ENCODE measurements at regions not wholly inside any gene's neighbourhood (a gene's known extent, or its start where the extent isn't known, plus 50 kb on each side); places are given as distances from the start of the nearest gene placed in this dataset.

GRCh38 chrX:18102006-18102405 is 118.7 kb downstream of the BEND2 start:
- no peak for DNase-seq
- TF ChIP-seq CTCF (IDR thresholded peaks at IDR 0.05 in 8 of 11, conservative IDR thresholded peaks at IDR 0.05 in 3 of 11) (no peak), POLR2AphosphoS5 (IDR thresholded peaks at IDR 0.05) (no peak), POLR2A (IDR thresholded peaks at IDR 0.05) (no peak)
- H3K27ac ChIP-seq = no peak overlapping the region
- 56 to 79% (median 73%) methylated on average over 5 of the region's 5 CpGs for WGBS, 5 donors
- H3K36me3 ChIP-seq = no peaks in the 10 kb centered on the region
- no peak overlapping the region for H3K4me3 ChIP-seq
- peaks cover 0 to 16% (median 5%) of the 10 kb centered on the region in 7 donors for H3K27me3 ChIP-seq (replicated peaks in 1 of 7)
- intact Hi-C loops (cut with DNase I; ENCODE audit: low total_unique reads) = no loop called here
- H3K4me1 ChIP-seq = no peaks in the 10 kb centered on the region
- H3K9me3 ChIP-seq = no peaks in the 10 kb centered on the region

GRCh38 chrX:18101087-18101486 is 119.6 kb downstream of the BEND2 start:
- Histone ChIP-seq H3K27ac (no peak overlapping the region), H3K27me3 (replicated peaks in 1 of 7) (peaks cover 0 to 25% (median 7%) of the 10 kb centered on the region in 7 donors), H3K9me3 (no peaks in the 10 kb centered on the region), H3K36me3 (no peaks in the 10 kb centered on the region), H3K4me3 (no peak overlapping the region), H3K4me1 (no peaks in the 10 kb centered on the region)
- TF ChIP-seq POLR2A (IDR thresholded peaks at IDR 0.05) (no peak), CTCF (IDR thresholded peaks at IDR 0.05 in 8 of 11, conservative IDR thresholded peaks at IDR 0.05 in 3 of 11) (no peak), POLR2AphosphoS5 (IDR thresholded peaks at IDR 0.05) (no peak)
- intact Hi-C loops (cut with DNase I; ENCODE audit: low total_unique reads) = no loop called here
- no peak for DNase-seq
- 85 to 100% (median 95%) methylated on average over 5 of the region's 5 CpGs for WGBS, 5 donors

GRCh38 chrX:18099745-18100144 is 120.9 kb downstream of the BEND2 start:
- 55 to 69% (median 66%) methylated on average over 6 of the region's 6 CpGs for WGBS, 5 donors
- no peak for TF ChIP-seq POLR2AphosphoS5 (IDR thresholded peaks at IDR 0.05)
- no peak for TF ChIP-seq CTCF (IDR thresholded peaks at IDR 0.05 in 8 of 11, conservative IDR thresholded peaks at IDR 0.05 in 3 of 11)
- no peak for TF ChIP-seq POLR2A (IDR thresholded peaks at IDR 0.05)
- no peak overlapping the region for H3K27ac ChIP-seq
- H3K4me3 ChIP-seq = no peak overlapping the region
- DNase-seq = no peak
- H3K9me3 ChIP-seq = no peaks in the 10 kb centered on the region
- intact Hi-C loops (cut with DNase I; ENCODE audit: low total_unique reads) = no loop called here
- H3K36me3 ChIP-seq = no peaks in the 10 kb centered on the region
- H3K27me3 ChIP-seq (replicated peaks in 1 of 7) = peaks cover 0 to 26% (median 7%) of the 10 kb centered on the region in 7 donors
- no peaks in the 10 kb centered on the region for H3K4me1 ChIP-seq

- intact Hi-C loops (cut with DNase I; ENCODE audit: low total_unique reads) = no loop called here
- DNase-seq = no peak
- no peaks in the 10 kb centered on the region for H3K4me1 ChIP-seq
- no peaks in the 10 kb centered on the region for H3K36me3 ChIP-seq
- TF ChIP-seq POLR2AphosphoS5 (IDR thresholded peaks at IDR 0.05) (no peak), POLR2A (IDR thresholded peaks at IDR 0.05) (no peak), CTCF (IDR thresholded peaks at IDR 0.05 in 8 of 11, conservative IDR thresholded peaks at IDR 0.05 in 3 of 11) (no peak)
- 12 to 39% (median 21%) methylated on average over 12 to 14 of the region's 14 CpGs for WGBS, 5 donors
- no peak overlapping the region for H3K27ac ChIP-seq
- peaks cover 0 to 26% (median 7%) of the 10 kb centered on the region in 7 donors for H3K27me3 ChIP-seq (replicated peaks in 1 of 7)
- H3K4me3 ChIP-seq = no peak overlapping the region
- no peaks in the 10 kb centered on the region for H3K9me3 ChIP-seq
Observed at GRCh38 chrX:18098763-18099162, 121.9 kb downstream of the BEND2 start.
